DOHH2 (cell line): ENCODE measurements at regions not wholly inside any gene's neighbourhood (a gene's known extent, or its start where the extent isn't known, plus 50 kb on each side); places are given as distances from the start of the nearest gene placed in this dataset.
"Not testable (repeated sequence)": the region's sequence is repeated elsewhere in the genome, so short reads cannot be mapped to it uniquely, and the experiment has no call there.

Experiments
- H3F3A ChIP-seq: fragments of 200-600 bp; sonication (generic), shearing (Covaris generic); 2 replicates; pipeline ENCODE4 v1.6.0; 2016; ENCODE audit warnings: antibody characterized with exemption, mild to moderate bottlenecking; ENCODE audit not compliant: control insufficient read depth, insufficient read depth
- H3K27ac ChIP-seq: fragments of 200-600 bp; sonication (generic); 2 replicates; pipeline ENCODE4 v1.5.1; 2014; ENCODE audit warnings: low read depth, mild to moderate bottlenecking, low read length, moderate library complexity
- H3K27me3 ChIP-seq: fragments of 200-600 bp; sonication (generic); 2 replicates; pipeline ENCODE4 v1.6.1; 2014; ENCODE audit warnings: mild to moderate bottlenecking, low read length, mixed read lengths; ENCODE audit not compliant: control insufficient read depth
- H3K36me3 ChIP-seq: fragments of 200-600 bp; sonication (generic); 2 replicates; pipeline ENCODE4 v1.6.1; 2014; ENCODE audit warnings: mild to moderate bottlenecking, low read length, moderate library complexity, mixed read lengths; ENCODE audit not compliant: control insufficient read depth
- H3K4me1 ChIP-seq: fragments of 200-600 bp; sonication (generic); 2 replicates; pipeline ENCODE4 v1.6.1; 2014; ENCODE audit warnings: mild to moderate bottlenecking, low read length, mixed read lengths; ENCODE audit not compliant: control insufficient read depth
- H3K4me2 ChIP-seq: fragments of 200-600 bp; sonication (generic); 2 replicates; pipeline ENCODE4 v1.6.0; 2014; ENCODE audit warnings: mild to moderate bottlenecking, low read length, moderate library complexity
- H3K4me3 ChIP-seq: fragments of 200-600 bp; sonication (generic); 2 replicates; pipeline ENCODE4 v1.5.1; 2014; ENCODE audit warnings: mild to moderate bottlenecking, low read length, mixed read lengths
- H3K79me2 ChIP-seq: fragments of 200-600 bp; sonication (generic); 2 replicates; pipeline ENCODE4 v1.6.1; 2014; ENCODE audit warnings: mild to moderate bottlenecking, low read length, mixed read lengths; ENCODE audit not compliant: control insufficient read depth
- H3K9me2 ChIP-seq: fragments of 200-600 bp; sonication (generic); replicated peaks from 2 replicates; pipeline ENCODE4 v1.6.1; 2014; ENCODE audit warnings: mild to moderate bottlenecking, low read length, mixed read lengths; ENCODE audit not compliant: control insufficient read depth
- H3K9me3 ChIP-seq: fragments of 200-600 bp; sonication (generic); 2 replicates; pipeline ENCODE4 v1.6.1; 2014; ENCODE audit warnings: antibody characterized with exemption, low read length, mixed read lengths; ENCODE audit not compliant: control insufficient read depth, insufficient read depth
- H4K20me1 ChIP-seq: fragments of 200-600 bp; sonication (generic); 2 replicates; pipeline ENCODE4 v1.6.0; 2014; ENCODE audit warnings: low read depth, mild to moderate bottlenecking, antibody characterized with exemption, low read length, moderate library complexity; ENCODE audit not compliant: control insufficient read depth, insufficient read depth
- EZH2phosphoT487 ChIP-seq: fragments of 200-600 bp; sonication (generic); IDR thresholded peaks from 2 replicates; pipeline ENCODE4 v1.6.1; 2017; ENCODE audit warnings: borderline replicate concordance, mild to moderate bottlenecking, antibody characterized with exemption, low read length, moderate library complexity, mixed read lengths
- TF ChIP-seq, protein P1 (sequence below): fragments of 200-600 bp; sonication (generic); IDR thresholded peaks from one replicate; pipeline ENCODE4 v1.5.1; 2014; ENCODE audit warnings: antibody characterized with exemption, mild to moderate bottlenecking, low read depth, low read length; ENCODE audit not compliant: poor library complexity, severe bottlenecking

DNA sequence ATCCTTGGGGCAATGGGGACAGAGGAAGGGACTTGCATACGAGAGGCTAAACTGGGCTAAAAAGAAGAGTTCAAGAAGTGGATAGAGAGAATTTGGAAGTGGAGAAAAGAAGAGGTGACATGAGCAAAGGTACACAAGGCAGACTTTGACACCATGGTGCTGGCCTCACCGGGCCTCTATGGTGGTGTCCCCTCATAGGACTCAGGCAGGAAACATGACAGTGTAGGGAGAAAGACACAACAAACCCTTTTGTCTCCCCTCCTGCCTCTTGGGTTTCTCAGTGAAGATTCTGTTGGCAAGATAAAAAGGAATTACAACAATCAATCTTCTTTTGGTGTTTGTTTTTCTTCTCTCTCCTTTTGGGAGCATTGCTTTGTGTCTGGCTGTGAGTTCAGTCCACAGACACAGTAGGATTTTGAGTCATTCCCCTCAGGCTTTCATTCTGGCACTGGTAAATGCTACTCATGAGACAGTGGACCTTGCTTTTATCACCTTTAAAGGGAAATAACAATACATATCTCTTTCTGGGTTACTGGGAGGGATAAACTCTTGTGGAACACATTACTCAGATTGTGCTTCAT, 827.7 kb downstream of the TNS3 start:
- Histone ChIP-seq H3K4me3 (no peak overlapping the region), H4K20me1 (no peaks in the 10 kb centered on the region), H3K36me3 (no peaks in the 10 kb centered on the region), H3K9me3 (no peaks in the 10 kb centered on the region), H3K4me2 (no peak overlapping the region), H3F3A (no peaks in the 10 kb centered on the region), H3K27ac (no peak overlapping the region), H3K9me2 (no peaks in the 10 kb centered on the region), H3K27me3 (no peaks in the 10 kb centered on the region), H3K79me2 (no peaks in the 10 kb centered on the region), H3K4me1 (no peaks in the 10 kb centered on the region)
- TF ChIP-seq, protein P1, sequence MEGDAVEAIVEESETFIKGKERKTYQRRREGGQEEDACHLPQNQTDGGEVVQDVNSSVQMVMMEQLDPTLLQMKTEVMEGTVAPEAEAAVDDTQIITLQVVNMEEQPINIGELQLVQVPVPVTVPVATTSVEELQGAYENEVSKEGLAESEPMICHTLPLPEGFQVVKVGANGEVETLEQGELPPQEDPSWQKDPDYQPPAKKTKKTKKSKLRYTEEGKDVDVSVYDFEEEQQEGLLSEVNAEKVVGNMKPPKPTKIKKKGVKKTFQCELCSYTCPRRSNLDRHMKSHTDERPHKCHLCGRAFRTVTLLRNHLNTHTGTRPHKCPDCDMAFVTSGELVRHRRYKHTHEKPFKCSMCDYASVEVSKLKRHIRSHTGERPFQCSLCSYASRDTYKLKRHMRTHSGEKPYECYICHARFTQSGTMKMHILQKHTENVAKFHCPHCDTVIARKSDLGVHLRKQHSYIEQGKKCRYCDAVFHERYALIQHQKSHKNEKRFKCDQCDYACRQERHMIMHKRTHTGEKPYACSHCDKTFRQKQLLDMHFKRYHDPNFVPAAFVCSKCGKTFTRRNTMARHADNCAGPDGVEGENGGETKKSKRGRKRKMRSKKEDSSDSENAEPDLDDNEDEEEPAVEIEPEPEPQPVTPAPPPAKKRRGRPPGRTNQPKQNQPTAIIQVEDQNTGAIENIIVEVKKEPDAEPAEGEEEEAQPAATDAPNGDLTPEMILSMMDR, result no peak
- TF ChIP-seq EZH2phosphoT487, result no peak

DNA sequence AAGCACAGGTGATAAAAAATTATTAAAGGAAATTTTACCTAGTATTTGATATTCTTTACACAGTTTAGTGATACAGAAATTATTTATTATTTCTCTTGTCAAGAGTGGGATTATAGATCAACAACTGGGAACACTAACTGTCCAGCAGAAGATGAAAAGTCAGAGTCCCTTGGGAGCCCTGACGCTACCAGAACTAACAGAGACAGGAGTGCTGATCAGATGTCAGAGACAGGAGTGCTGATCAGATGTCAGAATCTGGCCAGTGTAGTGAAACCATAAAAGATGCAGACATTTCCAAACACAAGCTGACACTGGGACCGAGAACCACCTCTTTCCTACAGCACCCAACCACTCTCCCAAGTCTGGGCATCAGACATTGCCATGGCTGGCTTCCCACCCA, 828.2 kb downstream of the TNS3 start:
- no peak for TF ChIP-seq EZH2phosphoT487
- TF ChIP-seq, protein P1, result no peak
- H3K27me3 ChIP-seq, result no peaks in the 10 kb centered on the region
- H3K4me2 ChIP-seq, result no peak overlapping the region
- no peaks in the 10 kb centered on the region for H3K79me2 ChIP-seq
- no peak overlapping the region for H3K4me3 ChIP-seq
- no peaks in the 10 kb centered on the region for H3K36me3 ChIP-seq
- no peaks in the 10 kb centered on the region for H3F3A ChIP-seq
- H3K9me2 ChIP-seq, result no peaks in the 10 kb centered on the region
- no peak overlapping the region for H3K27ac ChIP-seq
- no peaks in the 10 kb centered on the region for H3K4me1 ChIP-seq
- H3K9me3 ChIP-seq, result no peaks in the 10 kb centered on the region
- no peaks in the 10 kb centered on the region for H4K20me1 ChIP-seq

DNA sequence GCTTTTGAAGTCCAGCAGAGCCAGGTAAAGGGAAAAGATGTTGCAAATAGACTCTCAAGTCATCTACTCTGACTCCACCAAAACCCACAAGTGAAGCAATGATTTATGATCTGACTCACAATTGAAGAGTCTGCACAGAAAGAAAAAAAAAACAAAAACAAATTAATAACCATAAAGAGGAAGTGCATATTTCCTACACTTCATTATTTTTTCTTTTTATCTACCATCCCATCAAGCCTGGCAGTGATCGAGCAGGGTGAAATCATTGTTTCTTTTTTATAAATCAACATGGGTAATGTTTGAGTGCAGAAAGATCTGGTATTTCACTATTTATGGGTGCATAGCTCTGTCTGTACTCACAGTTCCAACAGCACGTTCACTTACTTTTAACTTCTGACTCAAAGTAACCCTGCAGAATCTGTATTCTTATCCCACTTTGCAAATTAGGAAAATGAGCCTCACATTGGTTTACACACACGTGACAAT, 829.0 kb downstream of the TNS3 start:
- Histone ChIP-seq H4K20me1 (no peaks in the 10 kb centered on the region), H3K27me3 (no peaks in the 10 kb centered on the region), H3K4me2 (no peak overlapping the region), H3K9me3 (no peaks in the 10 kb centered on the region), H3K4me1 (no peaks in the 10 kb centered on the region), H3K79me2 (no peaks in the 10 kb centered on the region), H3K9me2 (no peaks in the 10 kb centered on the region), H3F3A (no peaks in the 10 kb centered on the region), H3K4me3 (no peak overlapping the region), H3K36me3 (no peaks in the 10 kb centered on the region), H3K27ac (no peak overlapping the region)
- TF ChIP-seq, protein P1, result no peak
- no peak for TF ChIP-seq EZH2phosphoT487

DNA sequence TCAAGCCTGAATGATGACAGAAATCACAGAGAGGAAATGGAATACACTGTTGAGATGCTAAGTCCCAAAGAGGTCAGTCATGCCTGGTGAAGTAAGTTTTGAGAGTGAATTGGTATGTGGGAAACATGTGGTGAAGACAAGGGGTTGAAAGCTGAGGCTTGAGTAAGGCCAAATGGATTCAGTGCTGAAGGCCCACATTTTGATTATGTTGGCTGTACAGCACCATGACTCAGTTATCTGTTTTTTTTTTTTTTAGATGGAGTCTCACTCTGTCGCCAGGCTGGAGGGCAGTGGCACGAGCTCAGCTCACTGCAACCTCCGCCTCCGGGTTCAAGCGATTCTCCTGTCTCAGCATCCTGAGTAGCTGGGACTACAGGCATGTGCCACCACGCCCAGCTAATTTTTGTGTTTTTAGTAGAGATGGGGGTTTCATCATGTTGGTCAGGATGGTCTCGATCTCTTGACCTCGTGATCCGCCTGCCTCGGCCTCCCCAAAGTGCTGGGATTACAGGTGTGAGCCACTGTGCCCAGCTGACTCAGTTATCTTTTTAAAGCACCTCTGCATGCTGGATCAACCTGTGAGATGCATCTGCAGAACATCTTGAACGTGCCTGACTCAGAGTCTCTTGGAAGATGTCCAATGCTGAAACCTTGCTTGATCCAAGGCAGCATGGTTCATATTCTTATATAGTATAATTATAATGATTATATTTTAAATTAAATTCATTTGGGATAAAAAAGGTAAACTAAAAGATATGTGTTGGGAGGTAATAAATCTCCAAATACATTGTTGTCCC, 829.8 kb downstream of the TNS3 start:
- H3K9me2 ChIP-seq, H4K20me1 ChIP-seq, H3K4me1 ChIP-seq, H3K27me3 ChIP-seq, H3K9me3 ChIP-seq, H3F3A ChIP-seq, H3K4me3 ChIP-seq, H3K79me2 ChIP-seq, H3K4me2 ChIP-seq, H3K36me3 ChIP-seq, H3K27ac ChIP-seq: not testable (repeated sequence)
